ENCODE measurements at regions not wholly inside any gene's neighbourhood (a gene's known extent, or its start where the extent isn't known, plus 50 kb on each side); places are given as distances from the start of the nearest gene placed in this dataset.

DNA sequence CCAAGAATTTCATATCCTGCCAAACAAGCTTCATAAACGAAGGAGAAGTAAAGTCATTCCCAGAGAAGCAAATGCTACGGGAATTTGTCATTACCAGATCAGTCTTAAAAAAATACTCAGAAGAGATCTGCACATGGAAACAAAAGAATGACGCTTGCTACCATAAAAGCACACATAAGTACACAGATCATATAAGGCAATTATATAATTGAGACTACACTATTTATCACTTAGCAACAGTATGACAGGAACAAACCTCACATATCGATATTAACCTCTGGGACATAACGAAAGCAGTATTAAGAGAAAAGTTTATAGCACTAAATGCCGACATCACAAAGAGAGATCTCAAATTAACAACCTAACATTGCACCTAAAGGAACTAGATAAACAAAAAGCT, 67.6 kb upstream of the TMEM200A start:
- no peak for DNase-seq
- TF ChIP-seq, protein P1, sequence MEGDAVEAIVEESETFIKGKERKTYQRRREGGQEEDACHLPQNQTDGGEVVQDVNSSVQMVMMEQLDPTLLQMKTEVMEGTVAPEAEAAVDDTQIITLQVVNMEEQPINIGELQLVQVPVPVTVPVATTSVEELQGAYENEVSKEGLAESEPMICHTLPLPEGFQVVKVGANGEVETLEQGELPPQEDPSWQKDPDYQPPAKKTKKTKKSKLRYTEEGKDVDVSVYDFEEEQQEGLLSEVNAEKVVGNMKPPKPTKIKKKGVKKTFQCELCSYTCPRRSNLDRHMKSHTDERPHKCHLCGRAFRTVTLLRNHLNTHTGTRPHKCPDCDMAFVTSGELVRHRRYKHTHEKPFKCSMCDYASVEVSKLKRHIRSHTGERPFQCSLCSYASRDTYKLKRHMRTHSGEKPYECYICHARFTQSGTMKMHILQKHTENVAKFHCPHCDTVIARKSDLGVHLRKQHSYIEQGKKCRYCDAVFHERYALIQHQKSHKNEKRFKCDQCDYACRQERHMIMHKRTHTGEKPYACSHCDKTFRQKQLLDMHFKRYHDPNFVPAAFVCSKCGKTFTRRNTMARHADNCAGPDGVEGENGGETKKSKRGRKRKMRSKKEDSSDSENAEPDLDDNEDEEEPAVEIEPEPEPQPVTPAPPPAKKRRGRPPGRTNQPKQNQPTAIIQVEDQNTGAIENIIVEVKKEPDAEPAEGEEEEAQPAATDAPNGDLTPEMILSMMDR (IDR thresholded peaks at IDR 0.05; ENCODE audit: low read depth, low read length), result no peak
- H3K9me3 ChIP-seq (ENCODE audit: severe bottlenecking), result no peaks in the 10 kb centered on the region

DNA sequence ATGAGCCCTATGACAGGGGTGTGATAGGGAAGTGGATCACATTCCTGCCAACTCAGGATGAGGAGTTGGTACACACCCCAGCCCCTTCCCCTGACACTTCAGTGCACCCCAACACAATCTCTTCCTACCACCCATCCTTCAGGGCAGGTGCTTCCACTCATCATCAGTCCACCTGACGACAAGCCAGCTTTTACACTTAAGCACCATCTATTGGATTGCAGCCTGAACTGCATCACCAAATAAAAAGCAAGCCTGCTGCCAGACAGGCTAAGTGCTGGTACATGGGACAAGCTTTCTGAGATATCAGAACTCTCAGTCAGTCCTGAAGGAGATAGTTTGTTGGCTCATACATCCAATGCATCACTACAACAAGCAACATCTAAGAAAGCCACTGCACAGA, 69.0 kb upstream of the TMEM200A start:
- Histone ChIP-seq H3K27me3 (ENCODE audit: insufficient read depth, low read depth, severe bottlenecking) (no peaks in the 10 kb centered on the region), H3K27ac (no peak overlapping the region), H3K9me3 (ENCODE audit: severe bottlenecking) (no peaks in the 10 kb centered on the region), H3K36me3 (no peaks in the 10 kb centered on the region), H3K4me3 (ENCODE audit: low read depth, low read length) (no peak overlapping the region)
- no peak for DNase-seq
- TF ChIP-seq, protein P1 (IDR thresholded peaks at IDR 0.05; ENCODE audit: low read depth, low read length), result 0 out of 2 replicates have a peak, but pooled peaks have one; percentile 19

More for the DNA sequence above, 67.6 kb upstream of the TMEM200A start:
- Histone ChIP-seq H3K36me3 (no peaks in the 10 kb centered on the region), H3K4me3 (ENCODE audit: low read depth, low read length) (no peak overlapping the region), H3K27me3 (ENCODE audit: insufficient read depth, low read depth, severe bottlenecking) (no peaks in the 10 kb centered on the region), H3K27ac (no peak overlapping the region)

DNA sequence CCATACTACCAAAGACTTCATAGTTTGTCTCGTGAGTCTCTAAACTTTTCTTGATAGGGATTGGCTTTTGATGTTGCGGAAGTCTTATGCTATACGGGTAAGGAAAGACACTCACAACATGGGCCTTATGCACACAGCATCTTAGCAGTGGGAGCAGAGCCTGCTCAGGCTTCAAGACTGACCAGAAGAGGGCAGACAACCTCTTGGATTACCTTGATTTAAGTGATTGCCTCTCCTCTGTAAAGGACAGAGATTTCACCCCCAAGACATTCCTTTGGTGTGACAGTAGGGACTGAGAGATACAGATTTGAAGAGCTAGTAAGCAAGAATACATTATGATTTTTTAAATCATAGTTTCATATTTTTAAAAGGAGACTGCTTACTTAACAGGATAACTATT, 71.0 kb upstream of the SAMD3 start:
- H3K36me3 ChIP-seq, result no peaks in the 10 kb centered on the region
- DNase-seq, result peak; percentile 56
- H3K27me3 ChIP-seq (ENCODE audit: insufficient read depth, low read depth, severe bottlenecking), result no peaks in the 10 kb centered on the region
- no peaks in the 10 kb centered on the region for H3K9me3 ChIP-seq (ENCODE audit: severe bottlenecking)
- H3K4me3 ChIP-seq (ENCODE audit: low read depth, low read length), result no peak overlapping the region
- TF ChIP-seq, protein P1 (IDR thresholded peaks at IDR 0.05; ENCODE audit: low read depth, low read length), result peak; percentile 75
- H3K27ac ChIP-seq, result no peak overlapping the region

DNA sequence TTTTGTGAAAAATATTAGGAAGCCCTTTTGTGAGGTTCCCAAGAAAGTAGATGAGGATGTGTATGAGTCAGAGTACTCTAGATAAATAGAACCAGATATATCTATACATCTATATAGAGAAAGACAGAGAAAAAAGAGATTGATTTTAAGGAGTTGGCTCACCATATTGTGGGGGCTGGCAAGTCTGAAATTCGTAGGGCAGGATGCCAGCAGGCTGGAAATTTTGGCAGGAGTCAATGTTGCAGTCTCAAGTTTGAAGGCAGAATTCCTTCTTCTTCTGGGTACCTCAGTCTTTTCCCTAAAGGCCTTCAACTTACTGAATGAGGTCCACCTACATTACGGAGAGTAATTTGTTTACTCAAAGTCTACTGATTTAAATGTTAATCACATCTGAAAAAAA, 65.3 kb upstream of the SAMD3 start:
- no peak for DNase-seq
- no peaks in the 10 kb centered on the region for H3K27me3 ChIP-seq (ENCODE audit: insufficient read depth, low read depth, severe bottlenecking)
- no peak overlapping the region for H3K4me3 ChIP-seq (ENCODE audit: low read depth, low read length)
- H3K9me3 ChIP-seq (ENCODE audit: severe bottlenecking), result no peaks in the 10 kb centered on the region
- TF ChIP-seq, protein P1 (IDR thresholded peaks at IDR 0.05; ENCODE audit: low read depth, low read length), result no peak
- H3K27ac ChIP-seq, result no peak overlapping the region
- no peaks in the 10 kb centered on the region for H3K36me3 ChIP-seq

DNA sequence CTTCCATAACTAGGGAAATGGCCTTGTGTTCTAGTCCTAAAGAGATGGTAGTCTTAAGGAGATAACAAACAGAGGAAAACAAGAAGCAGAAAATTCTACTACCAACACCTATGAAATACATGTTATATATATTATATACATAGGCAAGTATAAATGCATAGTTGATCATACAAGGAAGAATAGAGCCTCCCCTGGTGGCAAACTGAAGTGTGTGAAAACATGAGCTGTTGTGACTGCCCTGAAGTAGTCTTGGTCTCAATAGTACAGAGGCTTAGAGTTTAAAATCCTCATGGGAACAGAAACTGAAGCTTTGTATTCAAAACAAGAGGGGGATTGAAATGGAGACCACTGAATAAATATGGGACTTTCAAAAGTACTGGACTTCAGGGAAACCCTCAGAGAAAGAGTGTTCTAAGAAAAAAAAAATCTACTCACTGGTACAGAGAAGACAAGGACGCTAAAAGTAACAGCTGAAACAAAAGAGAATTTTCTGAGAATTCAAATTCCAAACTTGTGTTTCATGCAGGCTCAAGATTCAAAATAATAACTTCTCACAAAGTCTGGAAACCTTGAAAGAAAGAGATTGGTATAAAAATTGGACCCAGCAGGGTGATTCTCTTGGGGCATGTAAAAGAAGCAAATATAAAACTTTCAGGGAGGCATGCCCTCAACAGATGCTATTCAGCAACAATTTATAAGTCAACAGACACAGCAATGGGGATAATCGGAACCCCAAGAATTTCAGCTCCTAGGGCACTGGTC, 59.7 kb upstream of the SAMD3 start:
- TF ChIP-seq, protein P1 (IDR thresholded peaks at IDR 0.05; ENCODE audit: low read depth, low read length), result peak; percentile 64
- Histone ChIP-seq H3K36me3 (no peaks in the 10 kb centered on the region), H3K27me3 (ENCODE audit: insufficient read depth, low read depth, severe bottlenecking) (no peaks in the 10 kb centered on the region), H3K9me3 (ENCODE audit: severe bottlenecking) (no peaks in the 10 kb centered on the region), H3K27ac (no peak overlapping the region), H3K4me3 (ENCODE audit: low read depth, low read length) (no peak overlapping the region)
- peak; percentile 21 for DNase-seq

DNA sequence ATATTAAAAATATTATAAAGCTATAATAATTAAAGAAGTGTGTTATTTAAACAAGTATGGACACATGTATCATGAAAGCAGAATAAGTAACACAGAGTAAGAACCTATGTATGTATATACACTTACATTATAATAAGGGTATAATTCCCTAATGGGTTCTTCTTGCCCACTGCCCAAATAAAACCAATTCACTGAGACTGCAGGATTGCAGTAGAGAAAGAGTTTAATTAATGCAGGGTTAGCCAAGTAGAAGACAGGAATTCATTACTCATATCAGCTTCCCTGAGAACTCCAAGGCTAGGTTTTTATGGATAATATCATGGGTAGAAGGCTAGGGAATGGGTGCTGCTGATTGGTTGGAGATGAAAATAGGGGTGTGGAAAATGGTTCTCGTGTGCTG, 53.8 kb upstream of the SAMD3 start:
- Histone ChIP-seq H3K4me3 (ENCODE audit: low read depth, low read length) (no peak overlapping the region), H3K27ac (no peak overlapping the region), H3K36me3 (no peaks in the 10 kb centered on the region), H3K9me3 (ENCODE audit: severe bottlenecking) (no peaks in the 10 kb centered on the region), H3K27me3 (ENCODE audit: insufficient read depth, low read depth, severe bottlenecking) (no peaks in the 10 kb centered on the region)
- TF ChIP-seq, protein P1 (IDR thresholded peaks at IDR 0.05; ENCODE audit: low read depth, low read length), result no peak
- no peak for DNase-seq

All from WERI-Rb-1 (cell line).